NCI-H1092 (cell line): ENCODE measurements at regions not wholly inside any gene's neighbourhood (a gene's known extent, or its start where the extent isn't known, plus 50 kb on each side); places are given as distances from the start of the nearest gene placed in this dataset.

Experiments
- DNase-seq: peaks from one replicate; lab custom pipeline; 2025; lab: John Stamatoyannopoulos, UW

GRCh38 chr15:94912760-94913159, 681.4 kb downstream of the MCTP2 start:
- no peak for DNase-seq

- DNase-seq: no peak
Measured at GRCh38 chr15:94917068-94917467, 685.7 kb downstream of the MCTP2 start.

GRCh38 chr15:94921936-94922335, 690.6 kb downstream of the MCTP2 start:
- DNase-seq: no peak

GRCh38 chr15:94924057-94924456, 692.7 kb downstream of the MCTP2 start:
- DNase-seq: no peak

GRCh38 chr15:94924971-94925598, 693.7 kb downstream of the MCTP2 start:
- DNase-seq: no peak

GRCh38 chr15:94925680-94926079, 694.3 kb downstream of the MCTP2 start:
- no peak for DNase-seq

GRCh38 chr15:94927003-94927402, 695.6 kb downstream of the MCTP2 start:
- no peak for DNase-seq

GRCh38 chr15:94929282-94929681, 697.9 kb downstream of the MCTP2 start:
- DNase-seq: no peak

GRCh38 chr15:94930441-94930840, 699.1 kb downstream of the MCTP2 start:
- DNase-seq: no peak

GRCh38 chr15:94930960-94931359, 699.6 kb downstream of the MCTP2 start:
- DNase-seq: no peak

GRCh38 chr15:94934440-94934839, 703.1 kb downstream of the MCTP2 start:
- DNase-seq: no peak

- no peak for DNase-seq
Measured at GRCh38 chr15:94937242-94937641, 705.9 kb downstream of the MCTP2 start.

GRCh38 chr15:94943888-94944287, 712.5 kb downstream of the MCTP2 start:
- no peak for DNase-seq

GRCh38 chr15:94951538-94951937, 720.2 kb downstream of the MCTP2 start:
- DNase-seq: no peak

GRCh38 chr15:94963953-94964352, 732.6 kb downstream of the MCTP2 start:
- DNase-seq: no peak

GRCh38 chr15:94965593-94965992, 734.2 kb downstream of the MCTP2 start:
- DNase-seq: no peak

- no peak for DNase-seq
Measured at GRCh38 chr15:94968133-94968532, 736.8 kb downstream of the MCTP2 start.

- DNase-seq: no peak
Measured at GRCh38 chr15:94970096-94970495, 738.7 kb downstream of the MCTP2 start.

GRCh38 chr15:94970802-94971201, 739.4 kb downstream of the MCTP2 start:
- no peak for DNase-seq

- DNase-seq: no peak
Measured at GRCh38 chr15:94972314-94972713, 741.0 kb downstream of the MCTP2 start.

- DNase-seq: no peak
Measured at GRCh38 chr15:94987085-94987484, 755.7 kb downstream of the MCTP2 start.

- no peak for DNase-seq
Measured at GRCh38 chr15:94991718-94992117, 760.4 kb downstream of the MCTP2 start.

- no peak for DNase-seq
Measured at GRCh38 chr15:95009635-95010034, 778.3 kb downstream of the MCTP2 start.

- DNase-seq: no peak
Measured at GRCh38 chr15:95013381-95013780, 782.0 kb downstream of the MCTP2 start.
